ENCODE measurements at regions not wholly inside any gene's neighbourhood (a gene's known extent, or its start where the extent isn't known, plus 50 kb on each side); places are given as distances from the start of the nearest gene placed in this dataset.

DNA sequence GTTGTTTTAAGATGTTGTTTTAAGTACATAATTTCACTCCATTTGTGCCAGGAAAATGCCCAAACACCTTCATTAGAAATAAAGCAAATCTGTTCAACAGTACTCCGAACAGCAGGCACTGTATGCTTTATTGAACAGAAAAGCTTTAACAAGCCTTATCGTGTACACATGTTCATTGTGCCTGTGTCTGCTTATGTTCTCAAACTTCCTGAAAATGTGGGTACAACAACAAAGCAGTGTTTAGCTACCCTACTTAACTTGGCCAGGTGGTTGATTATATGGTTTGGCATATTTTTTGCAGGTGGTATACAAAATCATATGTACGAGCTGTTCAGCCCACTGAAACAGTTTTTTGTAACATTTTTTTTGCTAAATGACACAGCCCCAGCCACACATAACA is 718.0 kb downstream of the DACH1 start:
- ChIA-PET POLR2A (no interaction called here), CTCF (no interaction called here)
- Histone ChIP-seq H3K9me3 (ENCODE audit: control extremely low read depth in 1 of 5, control insufficient read depth in 4 of 5, insufficient read depth in 2 of 5, low read depth in 1 of 5, low read length in 4 of 5) (no peaks in the 10 kb centered on the region), H3K36me3 (ENCODE audit: control insufficient read depth in 4 of 4, insufficient read depth in 4 of 4, low read length in 3 of 4) (no peaks in the 10 kb centered on the region), H3K4me3 (ENCODE audit: control insufficient read depth in 1 of 7, extremely low read depth in 1 of 7, insufficient read depth in 4 of 7, low read depth in 2 of 7, low read length in 6 of 7) (no peak overlapping the region), H3K27ac (ENCODE audit: insufficient read depth in 1 of 2, low read depth in 1 of 2, low read length in 2 of 2, poor library complexity in 1 of 2, severe bottlenecking in 2 of 2) (no peak overlapping the region), H3K27me3 (replicated peaks in 2 of 5; ENCODE audit: control insufficient read depth in 4 of 5, insufficient read depth in 5 of 5, low read length in 4 of 5) (no peaks in the 10 kb centered on the region), H3K4me1 (ENCODE audit: control extremely low read depth in 1 of 4, control insufficient read depth in 4 of 4, insufficient read depth in 4 of 4, low read length in 3 of 4) (no peaks in the 10 kb centered on the region)
- DNase-seq: no peak
- WGBS (ENCODE audit: insufficient coverage): 75% methylated on average over 2 of the region's 3 CpGs

DNA sequence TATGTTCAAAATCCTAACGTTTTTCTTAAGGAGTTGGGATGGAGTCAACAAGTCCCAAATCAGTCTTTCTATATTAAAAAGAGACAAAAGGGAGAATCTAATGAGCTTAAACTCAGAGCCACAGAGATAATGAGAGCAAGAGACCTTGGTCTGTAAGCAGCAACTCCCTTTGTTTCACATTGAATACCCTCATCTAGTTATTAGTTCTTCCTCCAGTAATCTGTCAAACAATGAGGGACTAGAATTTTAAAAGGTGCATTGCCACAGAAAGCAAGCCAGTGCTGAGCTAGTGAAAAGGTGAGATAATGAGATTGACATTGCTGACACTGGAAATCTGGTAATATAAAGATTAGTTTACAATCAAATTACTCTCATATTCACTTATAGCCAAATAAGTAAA is 718.6 kb downstream of the DACH1 start:
- POLR2A ChIA-PET: no interaction called here
- no CpG with 5 or more reads among the region's 1 CpG for WGBS (ENCODE audit: insufficient coverage)
- Histone ChIP-seq H3K27me3 (replicated peaks in 2 of 5; ENCODE audit: control insufficient read depth in 4 of 5, insufficient read depth in 5 of 5, low read length in 4 of 5) (no peaks in the 10 kb centered on the region), H3K27ac (ENCODE audit: insufficient read depth in 1 of 2, low read depth in 1 of 2, low read length in 2 of 2, poor library complexity in 1 of 2, severe bottlenecking in 2 of 2) (no peak overlapping the region), H3K36me3 (ENCODE audit: control insufficient read depth in 4 of 4, insufficient read depth in 4 of 4, low read length in 3 of 4) (no peaks in the 10 kb centered on the region), H3K9me3 (ENCODE audit: control extremely low read depth in 1 of 5, control insufficient read depth in 4 of 5, insufficient read depth in 2 of 5, low read depth in 1 of 5, low read length in 4 of 5) (no peaks in the 10 kb centered on the region), H3K4me1 (ENCODE audit: control extremely low read depth in 1 of 4, control insufficient read depth in 4 of 4, insufficient read depth in 4 of 4, low read length in 3 of 4) (no peaks in the 10 kb centered on the region), H3K4me3 (ENCODE audit: control insufficient read depth in 1 of 7, extremely low read depth in 1 of 7, insufficient read depth in 4 of 7, low read depth in 2 of 7, low read length in 6 of 7) (no peak overlapping the region)
- CTCF ChIA-PET: interaction anchor here (0.8 kb wide), 1 partner anchor 14 kb away, joined by 3 read pairs; no protein-coding TSS in a partner anchor
- no peak for DNase-seq

DNA sequence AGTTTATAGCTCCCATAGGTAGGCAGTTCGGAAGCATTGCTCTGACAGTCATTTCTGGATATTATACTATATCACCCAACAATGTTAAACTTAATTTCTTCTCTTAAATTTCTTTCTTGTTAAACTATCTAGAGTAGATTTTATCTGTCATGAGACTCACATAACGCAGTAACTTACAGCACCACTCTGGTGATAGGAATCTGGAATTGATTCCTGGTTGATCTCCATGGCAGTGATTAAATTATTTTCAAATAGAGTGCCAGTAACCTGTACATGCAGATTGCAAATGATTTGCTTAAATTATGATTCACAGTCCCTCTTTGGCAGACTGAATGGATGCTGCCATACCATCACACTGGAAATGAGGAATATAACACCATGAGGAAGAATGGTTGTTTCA is 722.1 kb downstream of the DACH1 start:
- CTCF ChIA-PET: no interaction called here
- no CpG with 5 or more reads among the region's 2 CpGs for WGBS (ENCODE audit: insufficient coverage)

DNA sequence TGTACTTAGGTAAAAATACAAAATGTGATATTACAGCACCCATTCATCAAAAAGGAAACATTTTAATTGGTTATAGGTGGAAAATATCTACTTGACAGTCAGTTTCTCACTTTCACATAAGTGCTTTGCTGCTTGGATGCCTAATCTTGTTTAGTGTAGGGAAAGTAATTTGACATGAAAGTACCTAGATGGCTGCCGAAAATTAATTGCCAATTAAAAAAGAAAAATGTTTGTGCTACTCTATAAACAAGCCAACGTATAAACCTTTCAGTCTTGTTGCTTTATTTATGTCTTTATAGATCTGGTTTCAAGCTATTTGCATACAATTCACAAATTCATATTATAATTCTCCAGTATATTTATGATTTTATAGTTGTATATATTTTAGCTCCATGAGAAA is 729.9 kb downstream of the DACH1 start:
- no peak overlapping the region for H3K4me3 ChIP-seq (ENCODE audit: control insufficient read depth in 1 of 7, extremely low read depth in 1 of 7, insufficient read depth in 4 of 7, low read depth in 2 of 7, low read length in 6 of 7)
- no peak for DNase-seq
- POLR2A ChIA-PET: no interaction called here
- no peaks in the 10 kb centered on the region for H3K27me3 ChIP-seq (replicated peaks in 2 of 5; ENCODE audit: control insufficient read depth in 4 of 5, insufficient read depth in 5 of 5, low read length in 4 of 5)
- no peaks in the 10 kb centered on the region for H3K36me3 ChIP-seq (ENCODE audit: control insufficient read depth in 4 of 4, insufficient read depth in 4 of 4, low read length in 3 of 4)
- CTCF ChIA-PET: no interaction called here
- H3K4me1 ChIP-seq (ENCODE audit: control extremely low read depth in 1 of 4, control insufficient read depth in 4 of 4, insufficient read depth in 4 of 4, low read length in 3 of 4): no peaks in the 10 kb centered on the region
- H3K27ac ChIP-seq (ENCODE audit: insufficient read depth in 1 of 2, low read depth in 1 of 2, low read length in 2 of 2, poor library complexity in 1 of 2, severe bottlenecking in 2 of 2): no peak overlapping the region
- peaks cover 0 to 1% (median 0%) of the 10 kb centered on the region in 5 experiments for H3K9me3 ChIP-seq (ENCODE audit: control extremely low read depth in 1 of 5, control insufficient read depth in 4 of 5, insufficient read depth in 2 of 5, low read depth in 1 of 5, low read length in 4 of 5)
- WGBS (ENCODE audit: insufficient coverage): no CpG with 5 or more reads among the region's 2 CpGs

More for the DNA sequence above, 722.1 kb downstream of the DACH1 start:
- H3K9me3 ChIP-seq (ENCODE audit: control extremely low read depth in 1 of 5, control insufficient read depth in 4 of 5, insufficient read depth in 2 of 5, low read depth in 1 of 5, low read length in 4 of 5): no peaks in the 10 kb centered on the region
- no peak overlapping the region for H3K27ac ChIP-seq (ENCODE audit: insufficient read depth in 1 of 2, low read depth in 1 of 2, low read length in 2 of 2, poor library complexity in 1 of 2, severe bottlenecking in 2 of 2)
- H3K36me3 ChIP-seq (ENCODE audit: control insufficient read depth in 4 of 4, insufficient read depth in 4 of 4, low read length in 3 of 4): no peaks in the 10 kb centered on the region
- no peak overlapping the region for H3K4me3 ChIP-seq (ENCODE audit: control insufficient read depth in 1 of 7, extremely low read depth in 1 of 7, insufficient read depth in 4 of 7, low read depth in 2 of 7, low read length in 6 of 7)
- no peak for DNase-seq
- POLR2A ChIA-PET: no interaction called here
- H3K27me3 ChIP-seq (replicated peaks in 2 of 5; ENCODE audit: control insufficient read depth in 4 of 5, insufficient read depth in 5 of 5, low read length in 4 of 5): no peaks in the 10 kb centered on the region
- no peaks in the 10 kb centered on the region for H3K4me1 ChIP-seq (ENCODE audit: control extremely low read depth in 1 of 4, control insufficient read depth in 4 of 4, insufficient read depth in 4 of 4, low read length in 3 of 4)

DNA sequence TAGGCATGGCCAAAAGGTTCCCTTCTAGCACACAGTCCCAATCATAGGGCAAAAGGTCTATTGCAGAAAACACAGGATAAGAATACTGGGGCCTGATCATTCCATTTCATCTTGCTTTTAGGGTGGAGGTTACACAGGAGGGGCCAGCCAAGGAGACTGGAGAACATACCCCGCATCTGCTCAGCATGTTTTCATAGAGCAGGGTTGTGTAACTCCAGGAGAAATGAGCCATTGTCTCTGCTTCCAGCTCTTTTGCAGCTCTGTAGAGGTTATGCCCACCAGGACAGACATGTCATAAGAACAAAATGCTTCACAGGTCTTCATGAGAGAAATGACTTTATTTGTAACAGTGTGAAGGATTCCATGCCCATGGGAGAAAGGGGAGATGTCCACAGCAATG is 742.8 kb downstream of the DACH1 start:
- CTCF ChIA-PET: no interaction called here
- POLR2A ChIA-PET: no interaction called here
- H3K27ac ChIP-seq (ENCODE audit: insufficient read depth in 1 of 2, low read depth in 1 of 2, low read length in 2 of 2, poor library complexity in 1 of 2, severe bottlenecking in 2 of 2): no peak overlapping the region

DNA sequence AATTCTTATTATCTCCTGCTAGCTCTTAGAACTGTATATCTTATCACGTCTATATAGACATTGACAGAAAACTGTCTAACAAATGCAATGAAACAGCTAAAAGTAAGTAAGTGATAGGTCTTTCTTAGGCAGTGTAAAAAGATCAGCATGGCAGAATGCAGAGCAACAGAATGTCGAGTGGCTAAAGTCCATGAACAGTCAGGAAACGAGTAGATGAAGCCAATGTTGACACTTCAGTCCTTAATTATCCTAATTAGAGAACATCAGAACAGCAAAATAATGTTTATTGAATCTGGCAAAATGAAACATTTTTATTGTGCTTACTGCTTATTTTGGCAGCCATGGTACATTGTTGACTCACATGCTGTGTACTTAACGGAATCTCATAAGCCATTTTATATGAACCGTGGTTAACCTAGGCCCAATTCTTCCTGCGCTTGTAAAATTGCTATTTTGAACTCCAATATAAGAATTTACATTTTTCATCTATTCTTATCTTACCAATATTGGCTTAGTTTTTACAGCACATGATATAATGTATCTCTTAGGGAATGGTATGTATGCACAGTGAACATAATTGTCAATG is 748.1 kb downstream of the DACH1 start:
- DNase-seq: no peak
- Histone ChIP-seq H3K4me3 (ENCODE audit: control insufficient read depth in 1 of 7, extremely low read depth in 1 of 7, insufficient read depth in 4 of 7, low read depth in 2 of 7, low read length in 6 of 7) (no peak overlapping the region), H3K36me3 (ENCODE audit: control insufficient read depth in 4 of 4, insufficient read depth in 4 of 4, low read length in 3 of 4) (no peaks in the 10 kb centered on the region), H3K9me3 (ENCODE audit: control extremely low read depth in 1 of 5, control insufficient read depth in 4 of 5, insufficient read depth in 2 of 5, low read depth in 1 of 5, low read length in 4 of 5) (no peaks in the 10 kb centered on the region), H3K27me3 (replicated peaks in 2 of 5; ENCODE audit: control insufficient read depth in 4 of 5, insufficient read depth in 5 of 5, low read length in 4 of 5) (no peaks in the 10 kb centered on the region), H3K27ac (ENCODE audit: insufficient read depth in 1 of 2, low read depth in 1 of 2, low read length in 2 of 2, poor library complexity in 1 of 2, severe bottlenecking in 2 of 2) (no peak overlapping the region), H3K4me1 (ENCODE audit: control extremely low read depth in 1 of 4, control insufficient read depth in 4 of 4, insufficient read depth in 4 of 4, low read length in 3 of 4) (no peaks in the 10 kb centered on the region)
- 100% methylated on average over 4 of the region's 6 CpGs for WGBS (ENCODE audit: insufficient coverage)
- CTCF ChIA-PET: no interaction called here
- POLR2A ChIA-PET: no interaction called here

More for the DNA sequence above, 742.8 kb downstream of the DACH1 start:
- H3K9me3 ChIP-seq (ENCODE audit: control extremely low read depth in 1 of 5, control insufficient read depth in 4 of 5, insufficient read depth in 2 of 5, low read depth in 1 of 5, low read length in 4 of 5): no peaks in the 10 kb centered on the region
- no peaks in the 10 kb centered on the region for H3K27me3 ChIP-seq (replicated peaks in 2 of 5; ENCODE audit: control insufficient read depth in 4 of 5, insufficient read depth in 5 of 5, low read length in 4 of 5)
- no peak overlapping the region for H3K4me3 ChIP-seq (ENCODE audit: control insufficient read depth in 1 of 7, extremely low read depth in 1 of 7, insufficient read depth in 4 of 7, low read depth in 2 of 7, low read length in 6 of 7)
- DNase-seq: no peak
- WGBS (ENCODE audit: insufficient coverage): 100% methylated on average over 1 of the region's 1 CpG
- no peaks in the 10 kb centered on the region for H3K4me1 ChIP-seq (ENCODE audit: control extremely low read depth in 1 of 4, control insufficient read depth in 4 of 4, insufficient read depth in 4 of 4, low read length in 3 of 4)
- no peaks in the 10 kb centered on the region for H3K36me3 ChIP-seq (ENCODE audit: control insufficient read depth in 4 of 4, insufficient read depth in 4 of 4, low read length in 3 of 4)

DNA sequence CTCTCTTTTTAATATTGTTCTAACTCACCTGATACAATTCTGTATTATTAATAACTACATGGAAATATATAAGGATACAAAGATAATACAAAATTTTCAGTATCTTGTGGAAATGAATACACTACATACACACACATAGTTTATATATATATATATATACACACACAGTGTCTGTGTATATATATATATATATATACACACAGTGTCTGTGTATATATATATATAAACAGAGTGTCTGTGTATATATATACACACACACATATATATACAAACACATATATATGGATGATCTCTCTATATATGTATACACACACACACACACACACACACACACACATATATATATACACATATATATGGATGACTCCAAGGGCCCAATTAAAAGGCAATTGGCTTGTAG is 749.1 kb downstream of the DACH1 start:
- no peaks in the 10 kb centered on the region for H3K9me3 ChIP-seq (ENCODE audit: control extremely low read depth in 1 of 5, control insufficient read depth in 4 of 5, insufficient read depth in 2 of 5, low read depth in 1 of 5, low read length in 4 of 5)
- CTCF ChIA-PET: no interaction called here

More for the DNA sequence above, 749.1 kb downstream of the DACH1 start:
- H3K4me3 ChIP-seq (ENCODE audit: control insufficient read depth in 1 of 7, extremely low read depth in 1 of 7, insufficient read depth in 4 of 7, low read depth in 2 of 7, low read length in 6 of 7): no peak overlapping the region
- DNase-seq: no peak
- POLR2A ChIA-PET: no interaction called here
- no peaks in the 10 kb centered on the region for H3K27me3 ChIP-seq (replicated peaks in 2 of 5; ENCODE audit: control insufficient read depth in 4 of 5, insufficient read depth in 5 of 5, low read length in 4 of 5)
- no peak overlapping the region for H3K27ac ChIP-seq (ENCODE audit: insufficient read depth in 1 of 2, low read depth in 1 of 2, low read length in 2 of 2, poor library complexity in 1 of 2, severe bottlenecking in 2 of 2)
- H3K4me1 ChIP-seq (ENCODE audit: control extremely low read depth in 1 of 4, control insufficient read depth in 4 of 4, insufficient read depth in 4 of 4, low read length in 3 of 4): no peaks in the 10 kb centered on the region
- no peaks in the 10 kb centered on the region for H3K36me3 ChIP-seq (ENCODE audit: control insufficient read depth in 4 of 4, insufficient read depth in 4 of 4, low read length in 3 of 4)
